ENCODE measurements at regions not wholly inside any gene's neighbourhood (a gene's known extent, or its start where the extent isn't known, plus 50 kb on each side); places are given as distances from the start of the nearest gene placed in this dataset.
A peak's percentile ranks its signal among the peaks of the same experiment; 100 is the strongest.
"Not testable (repeated sequence)": the region's sequence is repeated elsewhere in the genome, so short reads cannot be mapped to it uniquely, and the experiment has no call there.

DNA sequence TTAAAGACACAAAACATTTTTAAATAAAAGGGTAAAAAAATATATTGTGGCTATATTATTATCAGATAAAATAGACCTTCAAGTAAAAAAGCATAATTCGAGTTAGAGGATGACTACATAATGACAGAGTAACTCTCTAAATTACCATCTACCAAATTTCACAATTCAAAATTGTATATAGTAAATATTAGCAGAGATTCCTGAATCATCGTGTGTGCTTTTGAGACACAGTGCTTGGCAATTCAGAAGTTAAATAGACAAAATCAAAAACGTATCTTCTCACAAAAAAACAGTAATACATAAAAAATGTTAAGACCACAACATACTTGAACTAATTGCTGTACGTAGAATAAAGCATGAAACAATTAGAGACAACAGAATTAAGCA is 110.4 kb downstream of the AHR start:
- H3K4me1 ChIP-seq, result peaks cover 0 to 39% (median 4%) of the 10 kb centered on the region in 4 donors
- 38% methylated on average over 4 of the region's 4 CpGs for WGBS (ENCODE audit: insufficient coverage, low coverage, low lambda C conversion rate, missing lambda C conversion rate)
- H3K36me3 ChIP-seq, result no peaks in the 10 kb centered on the region
- H3K4me3 ChIP-seq, result no peak overlapping the region
- DNase-seq, result no peak
- H3K9me3 ChIP-seq, result no peaks in the 10 kb centered on the region
- no peak for TF ChIP-seq POLR2A (IDR thresholded peaks at IDR 0.05)
- TF ChIP-seq, protein P1, sequence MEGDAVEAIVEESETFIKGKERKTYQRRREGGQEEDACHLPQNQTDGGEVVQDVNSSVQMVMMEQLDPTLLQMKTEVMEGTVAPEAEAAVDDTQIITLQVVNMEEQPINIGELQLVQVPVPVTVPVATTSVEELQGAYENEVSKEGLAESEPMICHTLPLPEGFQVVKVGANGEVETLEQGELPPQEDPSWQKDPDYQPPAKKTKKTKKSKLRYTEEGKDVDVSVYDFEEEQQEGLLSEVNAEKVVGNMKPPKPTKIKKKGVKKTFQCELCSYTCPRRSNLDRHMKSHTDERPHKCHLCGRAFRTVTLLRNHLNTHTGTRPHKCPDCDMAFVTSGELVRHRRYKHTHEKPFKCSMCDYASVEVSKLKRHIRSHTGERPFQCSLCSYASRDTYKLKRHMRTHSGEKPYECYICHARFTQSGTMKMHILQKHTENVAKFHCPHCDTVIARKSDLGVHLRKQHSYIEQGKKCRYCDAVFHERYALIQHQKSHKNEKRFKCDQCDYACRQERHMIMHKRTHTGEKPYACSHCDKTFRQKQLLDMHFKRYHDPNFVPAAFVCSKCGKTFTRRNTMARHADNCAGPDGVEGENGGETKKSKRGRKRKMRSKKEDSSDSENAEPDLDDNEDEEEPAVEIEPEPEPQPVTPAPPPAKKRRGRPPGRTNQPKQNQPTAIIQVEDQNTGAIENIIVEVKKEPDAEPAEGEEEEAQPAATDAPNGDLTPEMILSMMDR (IDR thresholded peaks at IDR 0.05), result no peak
- peak overlapping the region; percentile 19 to 71 (median 63) for H3K27ac ChIP-seq
- ATAC-seq, result peak in 1 of 4 donors; percentile 2
- H3K27me3 ChIP-seq, result no peaks in the 10 kb centered on the region
- intact Hi-C loops (cut with DNase I), result no loop called here

DNA sequence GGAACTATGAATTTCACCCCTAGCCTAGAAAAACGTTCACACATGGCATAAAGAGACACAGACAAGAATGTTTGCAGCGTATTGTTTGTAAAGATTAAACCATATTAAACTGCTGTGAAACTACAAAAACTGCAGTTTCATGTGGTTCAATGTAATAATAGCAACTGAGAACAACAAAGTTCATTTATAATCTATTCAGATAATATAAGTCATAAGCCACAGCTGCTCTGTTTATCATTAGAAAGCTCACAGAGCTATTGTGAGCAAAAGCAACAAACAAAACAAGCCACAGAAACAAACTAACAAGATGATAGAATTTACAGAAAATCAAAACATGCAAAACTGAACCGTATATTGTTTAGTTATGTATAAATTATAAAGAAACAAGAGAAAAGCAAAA is 113.5 kb downstream of the AHR start:
- DNase-seq (no peak), ATAC-seq (no peak)
- intact Hi-C loops (cut with DNase I), result no loop called here
- H3K27me3 ChIP-seq, result no peaks in the 10 kb centered on the region
- no peak for TF ChIP-seq POLR2A (IDR thresholded peaks at IDR 0.05)
- TF ChIP-seq, protein P1 (IDR thresholded peaks at IDR 0.05), result no peak
- WGBS (ENCODE audit: insufficient coverage, low coverage, low lambda C conversion rate, missing lambda C conversion rate), result 62% methylated on average over 3 of the region's 3 CpGs
- no peak overlapping the region for H3K4me3 ChIP-seq
- H3K4me1 ChIP-seq, result peaks cover 0 to 26% (median 2%) of the 10 kb centered on the region in 4 donors
- H3K27ac ChIP-seq, result no peak overlapping the region
- no peaks in the 10 kb centered on the region for H3K36me3 ChIP-seq
- no peaks in the 10 kb centered on the region for H3K9me3 ChIP-seq

DNA sequence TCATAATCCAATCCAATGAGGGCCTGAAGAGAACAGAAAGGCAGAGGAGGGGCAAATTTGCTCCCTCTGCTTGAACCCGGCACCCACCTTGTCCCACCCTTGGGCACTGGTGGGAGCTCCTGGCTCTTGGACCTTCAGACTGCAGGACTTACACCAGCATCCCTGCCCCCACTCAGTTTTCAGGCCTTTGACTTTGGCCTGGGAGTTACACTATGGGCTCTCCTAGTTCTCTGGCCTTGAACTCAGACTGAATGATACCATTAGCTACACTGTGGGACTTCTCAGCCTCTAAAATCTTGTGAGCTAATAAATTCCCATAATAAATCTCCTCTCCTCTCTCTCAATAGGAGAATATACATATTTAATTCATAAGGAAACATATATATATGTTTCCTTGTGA is 114.4 kb downstream of the AHR start:
- Histone ChIP-seq H3K4me1 (peaks cover 0 to 17% (median 0%) of the 10 kb centered on the region in 4 donors), H3K27ac (no peak overlapping the region), H3K27me3 (no peaks in the 10 kb centered on the region), H3K9me3 (no peaks in the 10 kb centered on the region), H3K4me3 (no peak overlapping the region), H3K36me3 (no peaks in the 10 kb centered on the region)
- no peak for DNase-seq
- intact Hi-C loops (cut with DNase I), result no loop called here
- ATAC-seq, result peak in 1 of 4 donors; percentile 43
- no peak for TF ChIP-seq POLR2A (IDR thresholded peaks at IDR 0.05)
- TF ChIP-seq, protein P1 (IDR thresholded peaks at IDR 0.05), result no peak
- WGBS (ENCODE audit: insufficient coverage, low coverage, low lambda C conversion rate, missing lambda C conversion rate), result no CpG with 5 or more reads among the region's 1 CpG

DNA sequence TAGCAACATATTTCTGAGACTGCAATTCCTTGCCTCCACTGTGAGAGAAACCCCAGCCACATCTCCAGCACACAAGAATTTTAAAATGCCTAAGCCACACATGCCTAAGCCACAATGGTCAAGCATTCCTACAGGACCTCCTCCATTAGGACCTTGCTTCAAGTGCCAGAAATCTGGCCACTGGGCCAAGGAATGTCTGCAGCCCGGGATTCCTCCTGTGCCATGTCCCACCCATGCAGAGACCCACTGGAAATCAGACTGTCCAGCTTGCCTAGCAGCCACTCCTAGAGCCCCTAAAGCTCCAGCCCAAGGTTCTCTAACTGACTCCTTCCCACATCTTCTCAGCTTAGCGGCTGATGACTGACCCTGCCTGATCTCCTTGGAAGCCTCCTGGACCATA is 117.5 kb downstream of the AHR start:
- intact Hi-C loops (cut with DNase I), result no loop called here
- no peak overlapping the region for H3K4me3 ChIP-seq
- no CpG with 5 or more reads among the region's 2 CpGs for WGBS (ENCODE audit: insufficient coverage, low coverage, low lambda C conversion rate, missing lambda C conversion rate)

DNA sequence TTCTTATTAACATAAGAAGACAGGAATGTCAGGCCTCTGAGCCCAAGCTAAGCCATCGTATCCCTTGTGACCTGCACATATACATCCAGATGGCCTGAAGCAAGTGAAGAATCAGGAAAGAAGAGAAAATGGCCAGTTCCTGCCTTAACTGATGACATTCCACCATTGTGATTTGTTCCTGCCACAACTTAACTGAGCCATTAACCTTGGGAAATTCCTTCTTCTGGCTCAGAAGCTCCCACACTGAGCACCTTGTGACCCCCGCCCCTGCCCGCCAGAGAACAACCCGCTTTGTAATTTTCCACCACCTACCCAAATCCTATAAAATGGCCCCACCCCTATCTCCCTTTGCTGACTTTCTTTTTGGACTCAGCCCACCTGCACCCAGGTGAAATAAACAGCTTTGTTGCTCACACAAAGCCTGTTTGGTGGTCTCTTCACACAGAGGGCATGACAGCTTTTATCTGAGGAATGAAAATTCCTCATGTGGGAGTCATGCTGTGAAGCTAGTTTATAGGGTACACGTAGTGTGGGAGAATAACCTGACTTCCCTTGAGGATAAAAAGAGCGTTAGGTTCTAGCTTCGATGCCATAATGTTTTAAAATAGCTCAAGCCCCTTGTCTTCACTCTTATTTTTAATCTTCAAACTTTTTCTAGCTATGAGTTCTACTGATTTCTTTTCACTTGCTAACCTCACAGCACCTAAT is 122.0 kb downstream of the AHR start:
- WGBS (ENCODE audit: insufficient coverage, low coverage, low lambda C conversion rate, missing lambda C conversion rate), result 93% methylated on average over 7 of the region's 7 CpGs
- H3K27me3 ChIP-seq; H3K36me3 ChIP-seq; H3K27ac ChIP-seq; H3K4me3 ChIP-seq; intact Hi-C loops (cut with DNase I); H3K9me3 ChIP-seq; DNase-seq; ATAC-seq; H3K4me1 ChIP-seq: not testable (repeated sequence)

More for the DNA sequence above, 117.5 kb downstream of the AHR start:
- no peaks in the 10 kb centered on the region for H3K9me3 ChIP-seq
- DNase-seq, result no peak
- no peaks in the 10 kb centered on the region for H3K27me3 ChIP-seq
- no peak overlapping the region for H3K27ac ChIP-seq
- no peak for TF ChIP-seq POLR2A (IDR thresholded peaks at IDR 0.05)
- TF ChIP-seq, protein P1 (IDR thresholded peaks at IDR 0.05), result no peak
- H3K4me1 ChIP-seq, result peaks cover 0 to 4% (median 0%) of the 10 kb centered on the region in 4 donors
- no peaks in the 10 kb centered on the region for H3K36me3 ChIP-seq
- no peak for ATAC-seq

Data from right lobe of liver (tissue), 6 donors.